H1 (cell line): ENCODE measurements at regions not wholly inside any gene's neighbourhood (a gene's known extent, or its start where the extent isn't known, plus 50 kb on each side); places are given as distances from the start of the nearest gene placed in this dataset.

Experiments
- CTCF ChIA-PET: fragments of 300-600 bp; sonication (Branson Sonifier 250); formaldehyde crosslinking; loops from one replicate; lab custom pipeline; 2021; ENCODE audit not compliant: partially characterized antibody; lab: Charles Lee
- POLR2A ChIA-PET: fragments of 300-600 bp; sonication (Branson Sonifier 250); formaldehyde crosslinking; loops from one replicate; lab custom pipeline; 2021; ENCODE audit warnings: inconsistent platforms; ENCODE audit not compliant: partially characterized antibody; lab: Charles Lee
- DNase-seq, 2 experiments: peaks; one replicate each; pipeline versions ENCODE4 v3.0.0 to v3.0.0-alpha.2; 2010 to 2022; ENCODE audit warnings: low spot score in 2 of 2, low read depth in 1 of 2, mixed read lengths in 1 of 2
- FAIRE-seq: peaks from 2 replicates; lab custom pipeline; 2011; peaks lifted over from hg19 to GRCh38; lab: Jason Lieb, UNC
- H2AFZ ChIP-seq: 2 replicates; pipeline ENCODE4 v1.8.1; 2012; ENCODE audit warnings: low read length, inconsistent platforms
- H2AK5ac ChIP-seq: 2 replicates; pipeline ENCODE4 v1.6.1; 2013; ENCODE audit warnings: low read depth, low read length
- H2BK120ac ChIP-seq: replicated peaks from 2 replicates; pipeline ENCODE3; 2013; ENCODE audit warnings: low read depth, low read length, inconsistent platforms
- H2BK12ac ChIP-seq: 2 replicates; pipeline ENCODE4 v1.6.1; 2013; ENCODE audit warnings: low read depth, low read length
- H2BK15ac ChIP-seq: 2 replicates; pipeline ENCODE4 v1.6.1; 2013; ENCODE audit warnings: low read length
- H2BK20ac ChIP-seq: 2 replicates; pipeline ENCODE4 v1.6.1; 2013; ENCODE audit warnings: low read length
- H2BK5ac ChIP-seq: 2 replicates; pipeline ENCODE4 v1.6.1; 2013; ENCODE audit warnings: low read depth, low read length
- H3K14ac ChIP-seq: 2 replicates; pipeline ENCODE4 v1.6.1; 2013; ENCODE audit warnings: inconsistent platforms; ENCODE audit not compliant: insufficient read length
- H3K18ac ChIP-seq: 2 replicates; pipeline ENCODE4 v1.6.1; 2013; ENCODE audit warnings: low read length; ENCODE audit errors: extremely low read depth
- H3K23ac ChIP-seq: 2 replicates; pipeline ENCODE4 v1.6.1; 2013; ENCODE audit warnings: inconsistent platforms; ENCODE audit not compliant: insufficient read length
- H3K23me2 ChIP-seq: 2 replicates; pipeline ENCODE4 v1.6.1; 2013; ENCODE audit warnings: low read depth, low read length
- H3K27ac ChIP-seq: 2 replicates; pipeline ENCODE4 v1.6.1; 2011; ENCODE audit warnings: low read depth, low read length, inconsistent platforms
- H3K27me3 ChIP-seq, 4 experiments: replicated peaks in 1 of 4; 1 replicate in 1 of 4; 2 replicates in 3 of 4; pipeline versions ENCODE4 v1.6.1 to v1.8.1; 2011 to 2013; ENCODE audit warnings: low read length in 3 of 4, mild to moderate bottlenecking in 3 of 4, inconsistent platforms in 2 of 4, mixed read lengths in 2 of 4, moderate library complexity in 1 of 4; ENCODE audit not compliant: control insufficient read depth in 3 of 4, insufficient read depth in 3 of 4; ENCODE audit errors: extremely low read depth in 1 of 4
- H3K36me3 ChIP-seq, 4 experiments: 2 replicates each; pipeline versions ENCODE4 v1.6.1 to v1.8.1; 2011 to 2013; ENCODE audit warnings: mild to moderate bottlenecking in 4 of 4, low read length in 3 of 4, moderate library complexity in 2 of 4, control low read depth in 1 of 4, inconsistent platforms in 1 of 4; ENCODE audit not compliant: insufficient read depth in 4 of 4, control insufficient read depth in 2 of 4
- H3K4ac ChIP-seq: replicated peaks from 2 replicates; pipeline ENCODE3; 2013; ENCODE audit warnings: low read length, low read depth, mixed read lengths, inconsistent platforms; ENCODE audit not compliant: insufficient read length
- H3K4me1 ChIP-seq, 4 experiments: replicated peaks in 1 of 4; 1 replicate in 1 of 4; 2 replicates in 3 of 4; pipeline versions ENCODE4 v1.6.1 to v1.8.1; 2011 to 2013; ENCODE audit warnings: low read length in 3 of 4, inconsistent platforms in 2 of 4, mixed read lengths in 1 of 4; ENCODE audit not compliant: insufficient read depth in 4 of 4, control insufficient read depth in 3 of 4
- H3K4me2 ChIP-seq, 2 experiments: 2 replicates each; pipeline versions ENCODE4 v1.6.1 to v1.8.1; 2011 to 2013; ENCODE audit warnings: low read depth in 2 of 2, low read length in 2 of 2, control low read depth in 1 of 2, inconsistent platforms in 1 of 2, mild to moderate bottlenecking in 1 of 2; ENCODE audit not compliant: insufficient read depth in 1 of 2
- H3K4me3 ChIP-seq, 4 experiments: fragments of 200-600, 300-600 bp in 1 of 4; sonication (generic), shearing (Covaris generic), sonication (Bioruptor Twin) in 1 of 4; 2 replicates each; pipeline versions ENCODE4 v1.5.1 to v1.8.1; 2011 to 2016; ENCODE audit warnings: low read length in 4 of 4, low read depth in 3 of 4, control low read depth in 2 of 4, inconsistent platforms in 2 of 4, mild to moderate bottlenecking in 2 of 4, mixed read lengths in 1 of 4, moderate library complexity in 1 of 4; ENCODE audit not compliant: insufficient read depth in 2 of 4; ENCODE audit errors: extremely low read depth in 1 of 4
- H3K56ac ChIP-seq: replicated peaks from 2 replicates; pipeline ENCODE3; 2013; ENCODE audit warnings: low read depth, mild to moderate bottlenecking, mixed read lengths, low read length, inconsistent platforms; ENCODE audit not compliant: insufficient read length
- H3K79me1 ChIP-seq: 2 replicates; pipeline ENCODE4 v1.6.1; 2013; ENCODE audit warnings: low read depth, low read length, control low read depth
- H3K79me2 ChIP-seq, 2 experiments: 2 replicates each; pipeline versions ENCODE4 v1.6.1 to v1.8.1; 2012 to 2013; ENCODE audit warnings: low read length in 2 of 2, mild to moderate bottlenecking in 2 of 2, inconsistent platforms in 1 of 2; ENCODE audit not compliant: insufficient read depth in 2 of 2, control insufficient read depth in 1 of 2
- H3K9ac ChIP-seq, 4 experiments: replicated peaks in 1 of 4; 1 replicate in 1 of 4; 2 replicates in 3 of 4; pipeline versions ENCODE4 v1.6.1 to v1.8.1; 2011 to 2013; ENCODE audit warnings: low read depth in 3 of 4, low read length in 3 of 4, control low read depth in 2 of 4, mild to moderate bottlenecking in 2 of 4, moderate library complexity in 2 of 4, inconsistent platforms in 1 of 4; ENCODE audit errors: extremely low read depth in 1 of 4
- H3K9me3 ChIP-seq, 2 experiments: 2 replicates each; pipeline versions ENCODE4 v1.6.1 to v1.8.1; 2012 to 2013; ENCODE audit warnings: mild to moderate bottlenecking in 2 of 2, moderate library complexity in 2 of 2, control low read depth in 1 of 2, inconsistent platforms in 1 of 2, low read depth in 1 of 2, low read length in 1 of 2, mixed read lengths in 1 of 2; ENCODE audit not compliant: insufficient read depth in 2 of 2
- H4K20me1 ChIP-seq, 2 experiments: replicated peaks in 1 of 2; 2 replicates each; pipeline versions ENCODE3 to v1.8.1; 2011 to 2013; ENCODE audit warnings: inconsistent platforms in 2 of 2, low read length in 2 of 2, mild to moderate bottlenecking in 1 of 2; ENCODE audit not compliant: insufficient read depth in 2 of 2, control insufficient read depth in 1 of 2
- H4K5ac ChIP-seq: 2 replicates; pipeline ENCODE4 v1.6.1; 2013; ENCODE audit warnings: low read length, low read depth, mixed read lengths, inconsistent platforms; ENCODE audit not compliant: insufficient read length
- H4K8ac ChIP-seq: 2 replicates; pipeline ENCODE4 v1.8.0; 2013; ENCODE audit warnings: mild to moderate bottlenecking, moderate library complexity, low read length, inconsistent platforms; ENCODE audit not compliant: insufficient read depth; ENCODE audit errors: extremely low read depth
- H4K91ac ChIP-seq: replicated peaks from 2 replicates; pipeline ENCODE3; 2013; ENCODE audit warnings: low read length, mixed read lengths, inconsistent platforms; ENCODE audit not compliant: insufficient read length
- BCL11A ChIP-seq, 2 experiments: IDR thresholded peaks; one replicate each; pipeline ENCODE4 v1.6.1; 2011; ENCODE audit warnings: low read depth in 2 of 2, low read length in 2 of 2, mild to moderate bottlenecking in 2 of 2
- BRCA1 ChIP-seq: IDR thresholded peaks from 2 replicates; pipeline ENCODE4 v1.6.1; 2012; ENCODE audit warnings: low read depth, low read length, improper control_type of control experiment
- CREB1 ChIP-seq: IDR thresholded peaks from 2 replicates; pipeline ENCODE4 v1.6.1; 2012; ENCODE audit warnings: inconsistent platforms
- GTF2F1 ChIP-seq: IDR thresholded peaks from 2 replicates; pipeline ENCODE4 v1.6.1; 2012; ENCODE audit warnings: low read depth, low read length, improper control_type of control experiment, borderline replicate concordance
- HDAC6 ChIP-seq: IDR thresholded peaks from one replicate; pipeline ENCODE4 v1.7.1; 2012; ENCODE audit warnings: low read depth, mild to moderate bottlenecking, inconsistent platforms, low read length, moderate library complexity
- NRF1 ChIP-seq: IDR thresholded peaks from 2 replicates; pipeline ENCODE4 v1.6.1; 2011; ENCODE audit warnings: mild to moderate bottlenecking, low read depth, low read length, improper control_type of control experiment
- RAD21 ChIP-seq, 2 experiments: IDR thresholded peaks in 1 of 2; conservative IDR thresholded peaks in 1 of 2; 2 replicates each; pipeline ENCODE4 v1.6.1; 2011; ENCODE audit warnings: low read depth in 2 of 2, low read length in 2 of 2, improper control_type of control experiment in 1 of 2, inconsistent platforms in 1 of 2, mild to moderate bottlenecking in 1 of 2, moderate library complexity in 1 of 2
- RFX5 ChIP-seq: IDR thresholded peaks from 2 replicates; pipeline ENCODE4 v1.6.1; 2011; ENCODE audit warnings: low read depth, low read length, improper control_type of control experiment, borderline replicate concordance
- RXRA ChIP-seq: IDR thresholded peaks from 2 replicates; pipeline ENCODE4 v1.6.1; 2011; ENCODE audit warnings: low read depth, mild to moderate bottlenecking, low read length, moderate library complexity; ENCODE audit not compliant: insufficient read depth
- SP1 ChIP-seq: IDR thresholded peaks from 2 replicates; pipeline ENCODE4 v1.6.1; 2011; ENCODE audit warnings: low read depth, low read length
- SP4 ChIP-seq: IDR thresholded peaks from 2 replicates; pipeline ENCODE4 v1.6.1; 2012; ENCODE audit warnings: low read length, inconsistent platforms
- TCF12 ChIP-seq: IDR thresholded peaks from 2 replicates; pipeline ENCODE4 v1.6.1; 2011; ENCODE audit warnings: low read depth, mild to moderate bottlenecking, low read length
- TEAD4 ChIP-seq: IDR thresholded peaks from 2 replicates; pipeline ENCODE4 v1.6.1; 2012; ENCODE audit warnings: low read depth, low read length, inconsistent platforms, mixed read lengths
- whole genome bisulfite sequencing, 2 experiments: shearing (Covaris generic) in 1 of 2; methylation state at CpG; one replicate each; pipeline versions ENCODE4 v1.1.6 to v1.1.7; 2013 to 2015; ENCODE audit warnings: low lambda C conversion rate in 2 of 2, mixed read lengths in 2 of 2, inconsistent platforms in 1 of 2, low coverage in 1 of 2, missing lambda C conversion rate in 1 of 2; ENCODE audit not compliant: insufficient replicate concordance in 2 of 2, insufficient coverage in 1 of 2, insufficient read length in 1 of 2; ENCODE audit errors: extremely low coverage in 1 of 2, missing lambda C conversion rate in 1 of 2; 5-methylcytosine and 5-hydroxymethylcytosine counted together
- TF ChIP-seq, protein P1 (sequence below): IDR thresholded peaks from 2 replicates; pipeline ENCODE4 v1.6.1; 2011; ENCODE audit warnings: low read depth, mild to moderate bottlenecking, low read length; ENCODE audit not compliant: insufficient read depth
- TF ChIP-seq, protein P2 (sequence below): IDR thresholded peaks from 2 replicates; pipeline ENCODE4 v1.6.1; 2012; ENCODE audit warnings: inconsistent platforms

DNA sequence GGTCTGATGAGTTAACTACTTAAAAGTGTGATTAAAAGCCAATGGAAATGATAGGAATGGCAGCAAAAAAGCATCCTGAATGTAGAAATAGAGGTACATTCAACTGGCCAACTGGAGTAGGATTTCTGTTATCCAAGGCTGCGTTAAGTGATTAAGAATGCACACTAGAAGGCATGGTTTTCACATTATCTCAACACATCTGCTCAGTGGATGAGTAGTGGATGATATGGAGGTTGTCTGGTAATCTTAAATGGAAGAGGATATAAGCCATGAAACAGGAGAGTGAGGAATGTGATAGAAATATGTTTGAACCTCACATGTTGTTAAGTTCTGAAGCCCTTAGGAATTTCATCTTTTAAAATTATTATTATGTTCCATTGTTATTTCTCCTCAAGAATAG, 839.9 kb downstream of the USP25 start:
- Histone ChIP-seq H2BK5ac (no peak overlapping the region), H3K9ac (no peak overlapping the region), H3K4me1 (no peaks in the 10 kb centered on the region), H2BK15ac (no peak overlapping the region), H2AK5ac (no peak overlapping the region), H2BK20ac (no peak overlapping the region), H3K14ac (no peak overlapping the region), H3K27ac (no peak overlapping the region), H3K56ac (no peak overlapping the region), H3K27me3 (no peaks in the 10 kb centered on the region), H3K23me2 (no peaks in the 10 kb centered on the region), H3K4ac (no peak overlapping the region), H3K79me1 (no peaks in the 10 kb centered on the region), H2AFZ (0 out of 2 replicates have a peak overlapping the region, but pooled peaks have one; percentile 49), H2BK120ac (no peak overlapping the region), H3K4me2 (no peak overlapping the region), H3K9me3 (no peaks in the 10 kb centered on the region), H3K18ac (no peak overlapping the region), H4K20me1 (no peaks in the 10 kb centered on the region), H2BK12ac (no peak overlapping the region), H4K5ac (no peak overlapping the region), H3K79me2 (no peaks in the 10 kb centered on the region), H3K36me3 (no peaks in the 10 kb centered on the region), H3K23ac (no peak overlapping the region), H4K91ac (no peak overlapping the region), H3K4me3 (no peak overlapping the region), H4K8ac (no peak overlapping the region)
- 95% methylated on average over 1 of the region's 1 CpG; no CpG with 5 or more reads in 1 of the 2 experiments for WGBS, 2 experiments
- ChIA-PET POLR2A (no interaction called here), CTCF (interaction anchor here (0.6 to 1.5 kb wide), 3 partner anchors 9 to 488 kb away, joined by 3 read pairs; no protein-coding TSS in a partner anchor)
- DNase-seq (no peak), FAIRE-seq (no peak)
- TF ChIP-seq, protein P1, sequence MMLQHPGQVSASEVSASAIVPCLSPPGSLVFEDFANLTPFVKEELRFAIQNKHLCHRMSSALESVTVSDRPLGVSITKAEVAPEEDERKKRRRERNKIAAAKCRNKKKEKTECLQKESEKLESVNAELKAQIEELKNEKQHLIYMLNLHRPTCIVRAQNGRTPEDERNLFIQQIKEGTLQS = no peak
- TF ChIP-seq BRCA1 (no peak), RXRA (no peak), HDAC6 (no peak), CREB1 (no peak), TEAD4 (no peak), GTF2F1 (no peak), TCF12 (no peak), BCL11A (IDR thresholded peaks at IDR 0.05; ENCODE audit: low read depth in 2 of 2, low read length in 2 of 2) (no peak), RAD21 (IDR thresholded peaks at IDR 0.05 in 1 of 2, conservative IDR thresholded peaks at IDR 0.05 in 1 of 2; ENCODE audit: low read depth in 2 of 2, low read length in 2 of 2) (no peak), NRF1 (no peak), SP1 (no peak), SP4 (no peak), RFX5 (no peak)
- TF ChIP-seq, protein P2, sequence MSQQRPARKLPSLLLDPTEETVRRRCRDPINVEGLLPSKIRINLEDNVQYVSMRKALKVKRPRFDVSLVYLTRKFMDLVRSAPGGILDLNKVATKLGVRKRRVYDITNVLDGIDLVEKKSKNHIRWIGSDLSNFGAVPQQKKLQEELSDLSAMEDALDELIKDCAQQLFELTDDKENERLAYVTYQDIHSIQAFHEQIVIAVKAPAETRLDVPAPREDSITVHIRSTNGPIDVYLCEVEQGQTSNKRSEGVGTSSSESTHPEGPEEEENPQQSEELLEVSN = no peak
